Amygdala (tissue), 56 donors: ENCODE measurements at regions not wholly inside any gene's neighbourhood (a gene's known extent, or its start where the extent isn't known, plus 50 kb on each side); places are given as distances from the start of the nearest gene placed in this dataset.
A peak's percentile ranks its signal among the peaks of the same experiment; 100 is the strongest.

ENCODE experiments used
- DNase-seq, 56 donors: peaks; one replicate each; lab custom pipeline; 2025; lab: John Stamatoyannopoulos, UW

DNA sequence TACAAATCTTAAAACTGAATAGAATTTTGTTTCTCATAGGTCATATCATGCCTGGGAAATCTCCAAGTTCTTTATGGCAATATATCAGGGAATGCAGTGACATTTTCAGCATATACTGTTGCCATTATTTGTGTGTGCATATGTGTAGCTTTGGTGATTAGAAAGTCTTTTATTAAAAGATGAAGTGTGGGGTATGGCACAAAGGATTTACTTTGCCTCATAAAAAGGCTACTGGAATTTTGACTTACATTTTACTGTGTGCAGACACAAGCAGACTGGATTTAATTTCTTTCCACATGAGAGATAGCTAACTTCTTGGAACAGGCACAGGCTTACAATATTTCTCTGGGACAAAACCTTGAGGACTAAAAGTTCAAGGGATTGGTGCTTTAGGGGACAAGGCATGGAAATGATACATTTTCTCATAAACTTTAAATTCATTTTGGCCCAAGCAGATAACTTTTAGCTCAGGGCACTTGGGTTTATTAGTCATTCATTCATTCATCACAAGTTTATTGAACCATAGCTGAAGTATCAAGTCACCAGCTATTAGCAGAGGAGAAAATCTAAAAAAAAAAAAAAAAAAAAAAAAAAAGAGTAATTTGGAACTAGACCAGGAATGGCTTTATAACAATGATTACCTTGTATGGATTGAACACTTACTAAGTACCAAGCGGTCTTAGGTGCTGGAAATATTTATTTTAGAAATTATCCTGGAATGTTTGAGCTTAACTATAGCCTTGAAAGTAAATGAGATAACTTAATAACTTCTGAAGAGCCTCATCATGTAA, 191.5 kb downstream of the SLIT2 start:
- DNase-seq = no peak

GRCh38 chr4:20444599-20445337, 193.1 kb downstream of the SLIT2 start:
- DNase-seq = no peak

DNA sequence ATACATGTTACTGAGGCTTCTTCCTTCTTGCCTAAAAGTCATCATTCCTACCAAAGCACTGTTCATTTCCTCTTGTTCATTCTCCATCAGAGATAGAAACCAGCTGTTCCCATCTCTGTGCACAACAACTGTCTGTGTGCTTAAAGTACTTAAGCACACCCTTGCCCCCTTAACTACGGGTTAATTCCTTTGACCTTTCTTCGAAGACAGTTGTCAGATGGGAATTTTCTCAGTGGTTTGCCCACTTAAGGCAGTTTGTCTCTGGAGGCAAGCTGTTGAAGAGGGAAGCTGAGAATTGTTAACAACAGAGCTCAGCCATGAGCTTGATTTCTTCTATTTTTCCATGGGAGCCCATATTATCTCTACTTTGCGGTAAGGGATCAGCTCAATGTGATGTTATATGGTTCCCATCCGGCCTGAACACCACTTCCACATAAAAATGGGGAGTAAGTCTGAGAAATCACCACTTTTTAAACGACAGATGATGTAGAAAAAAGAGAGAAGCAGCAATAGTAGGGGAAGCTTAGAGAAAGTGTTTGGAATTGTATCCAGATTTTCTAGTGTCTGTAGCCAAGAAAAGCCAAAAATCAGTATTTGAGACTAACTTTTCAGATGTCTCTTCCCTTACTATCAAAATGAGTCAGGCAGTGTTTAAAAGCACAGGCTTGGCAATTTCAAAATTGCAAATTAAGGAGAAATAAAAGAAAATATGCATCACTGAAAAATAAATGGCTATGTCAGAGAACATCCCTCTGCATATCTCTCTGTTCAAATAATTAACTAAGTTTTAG, 194.4 kb downstream of the SLIT2 start:
- DNase-seq = no peak

DNA sequence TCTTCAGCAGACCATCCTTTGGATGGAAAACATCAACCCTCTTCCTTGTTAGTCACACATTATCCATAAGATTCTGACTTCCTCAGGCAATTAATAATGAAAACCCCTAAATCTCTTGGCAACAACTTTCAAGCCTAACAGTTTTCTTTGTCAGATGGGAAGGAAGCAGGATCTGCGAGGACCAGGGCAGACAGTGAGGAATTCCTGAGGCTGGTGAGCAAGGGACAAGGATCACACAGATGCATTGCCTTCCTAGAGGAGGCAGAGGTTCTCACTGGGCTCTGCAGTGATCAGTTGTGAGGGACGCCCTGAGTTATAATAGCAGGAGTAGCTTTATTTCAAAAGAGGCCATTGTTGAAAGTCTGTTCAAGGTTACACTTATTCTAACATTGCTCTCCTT, 195.4 kb downstream of the SLIT2 start:
- DNase-seq = no peak

DNA sequence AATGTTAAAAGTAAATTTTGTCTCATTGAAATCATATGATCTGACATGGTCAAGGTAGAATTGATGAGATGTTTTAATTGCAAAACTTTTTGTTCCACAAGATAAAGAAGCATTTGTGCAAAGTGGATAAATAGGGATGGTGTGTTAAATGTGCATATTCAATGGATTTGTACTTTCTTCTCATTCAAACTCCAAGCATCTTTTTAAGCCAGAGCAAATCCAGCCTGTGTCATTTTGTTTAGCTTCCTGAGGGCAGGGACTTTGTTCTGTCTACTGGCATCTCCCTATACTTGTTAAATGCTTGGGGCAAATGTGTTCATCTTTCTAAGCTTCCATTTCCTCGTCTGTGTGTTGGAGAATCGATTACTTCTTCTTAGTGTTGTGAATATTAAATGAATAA, 200.3 kb downstream of the SLIT2 start:
- DNase-seq = no peak

- no peak for DNase-seq
Measured at GRCh38 chr4:20454515-20454914, 202.8 kb downstream of the SLIT2 start.

- DNase-seq = no peak
Measured at GRCh38 chr4:20456407-20456806, 204.7 kb downstream of the SLIT2 start.

DNA sequence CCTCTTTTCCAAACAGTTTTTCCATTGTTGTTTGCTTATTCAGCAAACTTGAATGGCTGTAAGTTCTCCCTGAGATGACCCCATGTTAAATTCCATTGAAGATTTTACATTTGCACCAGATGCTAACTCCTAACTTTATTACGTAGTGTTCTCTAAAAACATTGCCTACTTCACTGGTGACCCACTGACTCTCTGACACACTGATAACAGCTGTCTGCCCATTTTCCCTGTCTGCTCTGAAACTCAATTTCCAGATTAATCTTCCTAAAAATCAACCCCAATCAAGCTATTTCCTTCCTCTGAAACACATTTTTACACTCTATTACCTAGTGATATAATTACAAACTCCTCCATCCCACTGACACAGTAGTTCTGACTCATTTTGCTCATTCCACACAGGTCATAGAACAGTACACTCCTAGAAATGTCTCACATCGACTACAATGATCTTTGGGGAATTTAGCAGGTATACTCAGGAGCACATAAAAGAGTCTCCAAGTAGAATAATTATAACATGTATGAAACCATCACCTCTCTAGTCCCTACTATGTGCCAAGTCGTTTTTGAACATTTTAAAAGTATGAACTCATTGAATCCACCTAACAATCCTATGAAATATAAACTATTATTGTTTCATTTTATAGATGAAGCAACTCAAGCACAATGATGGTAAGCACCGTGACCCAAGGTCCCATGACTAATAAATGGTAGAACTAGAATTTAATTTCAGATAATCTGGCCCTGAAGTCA, 210.9 kb downstream of the SLIT2 start:
- no peak for DNase-seq

GRCh38 chr4:20463176-20463430, 211.4 kb downstream of the SLIT2 start:
- no peak for DNase-seq

GRCh38 chr4:20464381-20464780, 212.7 kb downstream of the SLIT2 start:
- DNase-seq = peak in 3 of 56 donors; percentile 0 to 11 (median 2)

DNA sequence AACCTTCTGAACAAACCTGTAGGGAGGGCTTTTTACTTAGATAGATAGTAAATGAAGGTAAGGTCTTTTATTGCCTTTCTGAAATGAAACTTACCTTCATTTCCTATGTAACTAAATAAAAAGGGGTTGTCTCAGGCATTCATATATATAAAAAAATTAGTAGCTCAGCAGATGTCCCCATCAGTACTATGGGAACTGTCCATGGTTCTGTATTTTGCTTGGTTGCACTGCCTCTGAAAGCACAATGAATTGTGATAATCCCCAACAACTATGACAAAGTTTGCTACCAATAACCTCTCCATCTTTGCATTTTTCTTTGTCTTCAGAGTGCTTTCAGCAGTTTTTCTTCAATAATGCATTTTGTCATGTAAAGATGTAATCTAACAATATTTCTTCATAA, 222.4 kb downstream of the SLIT2 start:
- DNase-seq = no peak

DNA sequence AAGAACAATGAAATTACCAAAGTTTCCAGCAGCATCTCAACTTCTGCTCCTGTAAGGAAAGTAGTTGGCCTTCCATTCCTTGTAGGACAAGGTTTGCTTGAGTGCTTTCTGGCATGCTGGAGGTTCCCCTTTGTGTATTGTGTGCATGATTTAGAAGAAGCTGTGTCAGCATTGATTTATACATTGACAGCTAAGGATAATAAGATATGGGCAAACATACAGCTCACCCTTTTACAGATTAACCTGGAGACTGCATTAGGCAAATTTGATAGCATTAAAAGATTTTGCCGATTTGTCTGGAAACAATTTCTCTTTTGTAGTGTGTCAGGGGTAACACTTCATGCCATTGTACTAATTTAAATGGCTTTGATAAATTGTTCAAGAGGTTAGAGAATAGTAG, 221.8 kb upstream of the PACRGL start:
- no peak for DNase-seq

- DNase-seq = no peak
Measured at GRCh38 chr4:20480165-20480947, 219.9 kb upstream of the PACRGL start.

GRCh38 chr4:20483416-20483815, 216.8 kb upstream of the PACRGL start:
- no peak for DNase-seq

DNA sequence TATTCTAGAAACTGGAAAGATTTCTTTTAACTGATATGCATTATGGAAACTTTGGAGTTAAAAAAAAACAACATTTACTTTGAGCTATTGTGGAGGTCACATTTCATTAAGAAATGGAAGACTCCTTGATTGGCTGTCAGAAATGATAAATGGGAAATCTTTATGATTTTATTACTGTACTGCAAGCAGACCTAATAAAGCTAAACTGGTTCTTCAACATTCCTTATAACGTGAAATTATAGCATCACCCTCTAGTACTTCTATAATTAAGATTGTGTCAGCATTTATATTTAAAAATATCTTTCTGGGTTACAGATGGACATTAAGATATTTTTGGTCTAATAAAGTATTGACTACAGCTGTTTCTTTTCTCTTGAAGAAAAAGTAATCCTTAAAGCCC, 213.8 kb upstream of the PACRGL start:
- no peak for DNase-seq

GRCh38 chr4:20487446-20487845, 212.8 kb upstream of the PACRGL start:
- DNase-seq = no peak

- no peak for DNase-seq
Measured at GRCh38 chr4:20487852-20488251, 212.4 kb upstream of the PACRGL start.

- DNase-seq = no peak
Measured at GRCh38 chr4:20490734-20491133, 209.5 kb upstream of the PACRGL start.

GRCh38 chr4:20493761-20494353, 206.4 kb upstream of the PACRGL start:
- no peak for DNase-seq

DNA sequence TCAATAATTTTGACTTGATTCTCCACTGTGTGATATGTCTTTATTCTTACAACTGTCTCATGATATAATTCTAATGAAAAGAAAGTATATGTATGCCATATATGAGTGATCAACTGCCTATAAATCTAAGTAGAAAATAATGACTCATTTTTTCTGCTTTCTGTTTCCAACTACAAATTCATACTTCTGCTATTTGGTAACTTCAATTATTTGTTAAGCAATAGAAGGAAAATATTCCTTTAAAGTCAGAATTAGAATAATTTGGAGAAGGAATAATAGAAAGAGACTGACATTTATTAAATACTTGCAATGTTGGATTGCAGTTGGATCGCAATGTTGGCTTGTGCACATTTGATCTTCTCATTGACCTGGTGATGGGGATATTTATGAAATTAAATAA, 204.2 kb upstream of the PACRGL start:
- no peak for DNase-seq
